Prostate gland (tissue), 2 donors: ENCODE measurements at regions not wholly inside any gene's neighbourhood (a gene's known extent, or its start where the extent isn't known, plus 50 kb on each side); places are given as distances from the start of the nearest gene placed in this dataset.

Experiments used
- DNase-seq: peaks from one replicate; pipeline ENCODE4 v3.0.0-alpha.2; 2019; ENCODE audit warnings: low spot score
- H3K27ac ChIP-seq, 2 donors: fragments of 200-600 bp; sonication (generic); 2 replicates each; pipeline ENCODE4 v1.5.1; 2017 to 2019
- H3K27me3 ChIP-seq: fragments of 200-600 bp; sonication (generic); replicated peaks from 2 replicates; pipeline ENCODE4 v1.5.1; 2019; ENCODE audit not compliant: insufficient read depth
- H3K36me3 ChIP-seq, 2 donors: fragments of 200-600 bp; sonication (generic); 1 replicate in 1 of 2; 2 replicates in 1 of 2; pipeline versions ENCODE4 v1.5.1 to v1.8.1; 2017 to 2019
- H3K4me1 ChIP-seq: fragments of 200-600 bp; sonication (generic); replicated peaks from 2 replicates; pipeline ENCODE4 v1.5.1; 2019
- H3K4me3 ChIP-seq, 2 donors: fragments of 200-600 bp; sonication (generic); 2 replicates each; pipeline ENCODE4 v1.5.1; 2017 to 2019
- H3K9me3 ChIP-seq: fragments of 200-600 bp; sonication (generic); 2 replicates; pipeline ENCODE4 v1.5.1; 2017
- POLR2A ChIP-seq: fragments of 450-650 bp; IDR thresholded peaks from one replicate; pipeline ENCODE4 v1.6.1; 2016; ENCODE audit warnings: antibody characterized with exemption, mild to moderate bottlenecking
- POLR2AphosphoS5 ChIP-seq: sonication (generic); formaldehyde crosslinking; IDR thresholded peaks from one replicate; pipeline ENCODE4 v1.6.1; 2017; ENCODE audit warnings: antibody characterized with exemption
- WGBS: methylation state at CpG from one replicate; pipeline ENCODE4 v1.1.5; 2018; 5-methylcytosine and 5-hydroxymethylcytosine counted together
- intact Hi-C: fragments of 100-400 bp; cut with DNase I; formaldehyde crosslinking; loops from one replicate; pipeline ENCODE4 v1.14.2; 2022
- TF ChIP-seq, protein P1 (sequence below), 4 experiments: fragments of 200-600 bp in 2 of 4; fragments of 450-650 bp in 2 of 4; sonication (generic) in 2 of 4; IDR thresholded peaks; 1 replicate in 3 of 4; 2 replicates in 1 of 4; pipeline ENCODE4 v1.5.1; 2016 to 2019; ENCODE audit warnings: antibody characterized with exemption in 4 of 4, mild to moderate bottlenecking in 2 of 4, moderate library complexity in 2 of 4

DNA sequence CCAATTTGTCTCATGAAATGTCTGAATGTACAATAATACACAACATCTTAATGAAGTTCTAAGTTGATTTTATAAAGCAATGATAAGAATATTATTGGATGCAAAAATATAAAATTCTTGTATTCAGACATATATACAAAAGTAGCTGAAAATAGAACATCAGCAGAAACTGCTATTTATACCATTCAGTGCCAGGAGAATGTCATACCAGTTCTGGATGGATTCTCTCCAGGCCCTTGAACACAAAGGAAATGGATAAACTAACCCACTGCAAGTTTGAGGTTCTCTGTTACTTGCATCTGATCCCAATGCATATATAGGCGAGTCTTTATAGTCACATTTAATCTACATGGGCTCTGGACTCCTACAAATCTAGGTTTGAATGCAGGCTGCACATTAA lies 126.3 kb upstream of the KLF3 start:
- no peak for TF ChIP-seq POLR2A
- TF ChIP-seq, protein P1, sequence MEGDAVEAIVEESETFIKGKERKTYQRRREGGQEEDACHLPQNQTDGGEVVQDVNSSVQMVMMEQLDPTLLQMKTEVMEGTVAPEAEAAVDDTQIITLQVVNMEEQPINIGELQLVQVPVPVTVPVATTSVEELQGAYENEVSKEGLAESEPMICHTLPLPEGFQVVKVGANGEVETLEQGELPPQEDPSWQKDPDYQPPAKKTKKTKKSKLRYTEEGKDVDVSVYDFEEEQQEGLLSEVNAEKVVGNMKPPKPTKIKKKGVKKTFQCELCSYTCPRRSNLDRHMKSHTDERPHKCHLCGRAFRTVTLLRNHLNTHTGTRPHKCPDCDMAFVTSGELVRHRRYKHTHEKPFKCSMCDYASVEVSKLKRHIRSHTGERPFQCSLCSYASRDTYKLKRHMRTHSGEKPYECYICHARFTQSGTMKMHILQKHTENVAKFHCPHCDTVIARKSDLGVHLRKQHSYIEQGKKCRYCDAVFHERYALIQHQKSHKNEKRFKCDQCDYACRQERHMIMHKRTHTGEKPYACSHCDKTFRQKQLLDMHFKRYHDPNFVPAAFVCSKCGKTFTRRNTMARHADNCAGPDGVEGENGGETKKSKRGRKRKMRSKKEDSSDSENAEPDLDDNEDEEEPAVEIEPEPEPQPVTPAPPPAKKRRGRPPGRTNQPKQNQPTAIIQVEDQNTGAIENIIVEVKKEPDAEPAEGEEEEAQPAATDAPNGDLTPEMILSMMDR (IDR thresholded peaks at IDR 0.05), result no peak
- TF ChIP-seq POLR2AphosphoS5, result no peak
- WGBS, result 96% methylated on average over 1 of the region's 1 CpG
- Histone ChIP-seq H3K4me3 (no peak overlapping the region), H3K9me3 (no peaks in the 10 kb centered on the region), H3K27me3 (no peaks in the 10 kb centered on the region), H3K27ac (no peak overlapping the region), H3K4me1 (no peaks in the 10 kb centered on the region), H3K36me3 (no peaks in the 10 kb centered on the region)
- intact Hi-C loops, result no loop called here
- no peak for DNase-seq

- intact Hi-C loops, result no loop called here
- no peak overlapping the region for H3K27ac ChIP-seq
- 86% methylated on average over 2 of the region's 2 CpGs for WGBS
- DNase-seq, result no peak
- TF ChIP-seq POLR2AphosphoS5 (no peak), POLR2A (no peak)
- TF ChIP-seq, protein P1 (IDR thresholded peaks at IDR 0.05), result no peak
- no peaks in the 10 kb centered on the region for H3K27me3 ChIP-seq
- H3K4me1 ChIP-seq, result no peaks in the 10 kb centered on the region
- no peaks in the 10 kb centered on the region for H3K36me3 ChIP-seq
- no peaks in the 10 kb centered on the region for H3K9me3 ChIP-seq
- H3K4me3 ChIP-seq, result no peak overlapping the region
Observed at GRCh38 chr4:38538517-38538916, 125.5 kb upstream of the KLF3 start.

DNA sequence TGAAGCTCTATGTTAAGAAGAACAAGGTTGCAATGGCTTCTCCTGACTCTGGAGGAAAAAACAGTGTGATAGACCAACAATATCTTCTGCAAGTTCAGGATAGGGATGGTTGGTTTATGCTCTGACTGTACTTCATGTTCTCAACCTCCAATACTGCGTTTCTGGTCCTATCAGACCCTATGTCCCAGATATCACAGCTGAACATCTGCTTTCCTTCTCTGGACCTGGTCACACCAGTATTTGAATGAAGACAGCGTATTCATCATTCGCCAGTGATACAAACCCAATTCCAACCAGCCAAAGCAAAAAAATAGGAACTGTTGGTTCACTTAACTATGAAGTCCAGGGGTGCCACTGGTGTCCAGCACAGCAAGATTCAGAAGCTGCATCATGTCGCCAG lies 124.5 kb upstream of the KLF3 start:
- Histone ChIP-seq H3K36me3 (no peaks in the 10 kb centered on the region), H3K27me3 (no peaks in the 10 kb centered on the region), H3K4me1 (no peaks in the 10 kb centered on the region), H3K27ac (no peak overlapping the region), H3K9me3 (no peaks in the 10 kb centered on the region), H3K4me3 (no peak overlapping the region)
- WGBS, result 96% methylated on average over 4 of the region's 4 CpGs
- intact Hi-C loops, result no loop called here
- no peak for DNase-seq
- TF ChIP-seq POLR2AphosphoS5 (no peak), POLR2A (no peak)
- TF ChIP-seq, protein P1 (IDR thresholded peaks at IDR 0.05), result no peak

- H3K27me3 ChIP-seq, result no peaks in the 10 kb centered on the region
- DNase-seq, result no peak
- intact Hi-C loops, result no loop called here
- WGBS, result 90% methylated on average over 2 of the region's 2 CpGs
- no peaks in the 10 kb centered on the region for H3K4me1 ChIP-seq
- no peaks in the 10 kb centered on the region for H3K36me3 ChIP-seq
- TF ChIP-seq POLR2AphosphoS5 (no peak), POLR2A (no peak)
- TF ChIP-seq, protein P1 (IDR thresholded peaks at IDR 0.05), result no peak
- no peak overlapping the region for H3K27ac ChIP-seq
- H3K9me3 ChIP-seq, result no peaks in the 10 kb centered on the region
- no peak overlapping the region for H3K4me3 ChIP-seq
Observed at GRCh38 chr4:38547052-38547451, 116.9 kb upstream of the KLF3 start.

DNA sequence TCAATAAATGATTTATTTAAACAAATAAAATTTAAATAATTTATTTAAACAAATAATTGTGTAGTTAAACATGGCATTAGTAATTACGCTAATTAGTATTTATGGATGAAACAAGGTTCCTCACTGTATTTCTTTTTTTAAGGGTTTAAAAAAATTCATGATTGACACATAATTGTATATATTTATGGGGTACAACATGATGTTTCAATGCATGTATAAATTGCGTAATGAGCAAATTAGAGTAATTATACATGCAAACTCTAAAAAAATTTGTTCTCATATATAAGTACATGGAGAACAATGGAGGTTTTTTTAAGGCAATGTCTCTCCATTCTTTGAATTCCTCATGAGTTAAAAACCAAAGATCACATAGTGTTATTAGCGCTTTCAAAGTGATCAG lies 115.7 kb upstream of the KLF3 start:
- Histone ChIP-seq H3K27ac (no peak overlapping the region), H3K27me3 (no peaks in the 10 kb centered on the region), H3K9me3 (no peaks in the 10 kb centered on the region), H3K4me3 (no peak overlapping the region), H3K36me3 (no peaks in the 10 kb centered on the region), H3K4me1 (no peaks in the 10 kb centered on the region)
- no peak for DNase-seq
- 97% methylated on average over 3 of the region's 3 CpGs for WGBS
- TF ChIP-seq, protein P1 (IDR thresholded peaks at IDR 0.05), result no peak
- TF ChIP-seq POLR2AphosphoS5 (no peak), POLR2A (no peak)
- intact Hi-C loops, result no loop called here
